NCI-H510A (cell line): ENCODE measurements at regions not wholly inside any gene's neighbourhood (a gene's known extent, or its start where the extent isn't known, plus 50 kb on each side); places are given as distances from the start of the nearest gene placed in this dataset.

Experiments used
- DNase-seq: peaks from one replicate; lab custom pipeline; 2025; lab: John Stamatoyannopoulos, UW

DNA sequence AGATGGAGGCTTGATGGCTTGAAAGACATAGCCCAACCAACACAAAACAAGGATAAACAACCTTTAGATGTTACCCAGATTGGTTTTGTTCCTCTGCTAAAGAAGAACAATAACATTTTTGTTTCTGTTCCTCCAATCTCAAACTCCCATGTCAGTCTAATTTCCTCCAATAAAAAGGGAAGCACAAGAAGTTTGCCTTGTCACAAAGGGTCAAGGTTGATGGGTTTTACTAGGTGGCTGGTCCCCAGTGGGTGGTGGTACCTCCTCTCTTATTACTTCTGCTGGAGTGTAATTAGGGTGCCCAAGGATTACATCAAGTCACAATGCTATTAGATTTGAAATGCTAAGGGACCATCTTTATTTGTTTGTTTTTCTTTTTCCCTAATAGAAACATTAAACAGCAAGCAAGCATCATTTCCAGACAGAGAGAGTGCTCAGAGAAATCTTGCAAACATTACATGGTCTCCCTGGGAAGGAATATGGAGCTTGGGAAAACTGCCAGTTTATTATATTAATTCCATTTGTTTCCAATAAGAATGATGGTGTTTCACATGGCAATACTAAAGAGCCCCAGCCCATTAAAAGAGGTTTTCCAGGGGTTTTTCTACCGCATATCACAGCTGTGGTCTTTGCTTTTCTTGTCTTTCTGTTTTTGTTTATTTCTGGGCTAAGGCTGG lies 78.3 kb upstream of the AOAH start:
- DNase-seq, result no peak

DNA sequence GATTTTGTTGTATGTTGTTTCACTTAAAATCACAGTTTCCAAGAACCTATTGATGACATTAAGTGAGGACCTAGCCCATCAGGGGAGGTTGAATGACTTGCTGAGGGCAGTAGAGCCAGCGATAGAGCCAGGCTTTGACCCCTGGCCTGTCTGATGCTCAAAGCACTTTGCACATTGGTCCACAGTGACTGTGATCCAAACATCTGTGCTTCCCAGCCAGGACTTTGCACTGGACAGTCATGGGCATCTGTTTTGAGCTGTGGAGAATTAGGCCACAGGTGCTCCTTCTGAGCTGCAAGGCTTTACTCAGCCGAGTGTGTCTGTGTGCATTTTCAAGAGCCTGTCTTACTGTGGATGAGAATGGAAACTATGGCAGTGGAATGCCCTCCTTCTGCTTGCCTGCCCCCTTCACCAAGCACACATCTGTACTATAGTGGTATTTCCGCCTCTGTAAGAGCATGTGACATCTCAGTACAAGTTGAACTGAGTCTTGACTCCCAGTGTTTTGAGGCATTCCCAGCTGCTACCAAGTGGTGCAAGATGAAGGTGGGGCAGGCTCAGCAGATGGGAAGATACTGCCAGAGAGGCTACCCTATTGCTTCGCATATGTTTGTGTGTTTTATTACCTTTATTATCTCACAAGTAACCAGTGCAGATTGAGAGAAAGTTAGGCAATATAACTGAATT lies 72.7 kb upstream of the AOAH start:
- no peak for DNase-seq

DNA sequence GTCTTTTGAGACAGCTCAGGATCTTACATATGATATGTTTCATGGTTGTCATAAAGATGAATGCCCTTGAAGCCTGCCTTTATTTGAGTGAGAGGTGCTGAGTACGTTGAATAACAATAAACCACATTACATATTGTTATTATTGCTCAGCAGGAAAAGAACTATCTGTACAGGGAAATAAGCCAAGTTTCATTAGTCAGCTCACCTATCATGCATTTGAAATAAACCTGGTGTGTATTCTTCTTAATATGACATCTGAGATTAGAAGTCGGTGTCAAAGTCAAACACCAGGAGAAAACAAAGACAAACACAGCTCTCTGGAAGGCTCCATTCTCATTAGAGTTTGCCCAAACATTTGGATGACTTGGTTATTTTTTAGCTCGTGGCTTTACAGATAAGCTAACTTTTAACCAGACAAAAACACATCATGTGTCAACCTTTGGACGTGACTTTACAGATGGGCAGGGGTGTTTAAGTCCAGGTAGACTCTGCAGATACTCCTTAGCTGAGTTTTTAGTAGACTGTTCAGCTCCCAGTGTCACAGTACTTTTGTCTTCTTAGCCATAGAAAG lies 71.2 kb upstream of the AOAH start:
- no peak for DNase-seq

DNA sequence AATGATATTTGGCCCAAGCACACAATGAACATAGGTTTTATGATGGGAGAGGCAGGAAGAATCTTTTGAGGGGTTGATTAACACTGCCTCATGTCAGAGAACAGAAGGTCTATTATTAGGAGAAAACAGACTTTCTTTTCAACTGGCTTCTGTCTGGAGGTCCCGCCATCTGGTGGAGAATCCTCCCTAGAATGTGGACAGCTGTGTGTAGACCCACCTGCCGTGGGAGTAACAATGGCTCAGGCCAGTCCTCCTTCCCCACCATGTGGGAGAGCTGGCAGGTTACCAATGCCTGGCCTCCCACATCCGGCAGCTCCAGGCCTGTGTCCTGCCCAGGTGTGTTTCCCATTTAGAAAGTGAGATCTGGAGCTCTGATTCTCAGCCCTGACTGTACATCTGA lies 70.4 kb upstream of the AOAH start:
- no peak for DNase-seq

DNA sequence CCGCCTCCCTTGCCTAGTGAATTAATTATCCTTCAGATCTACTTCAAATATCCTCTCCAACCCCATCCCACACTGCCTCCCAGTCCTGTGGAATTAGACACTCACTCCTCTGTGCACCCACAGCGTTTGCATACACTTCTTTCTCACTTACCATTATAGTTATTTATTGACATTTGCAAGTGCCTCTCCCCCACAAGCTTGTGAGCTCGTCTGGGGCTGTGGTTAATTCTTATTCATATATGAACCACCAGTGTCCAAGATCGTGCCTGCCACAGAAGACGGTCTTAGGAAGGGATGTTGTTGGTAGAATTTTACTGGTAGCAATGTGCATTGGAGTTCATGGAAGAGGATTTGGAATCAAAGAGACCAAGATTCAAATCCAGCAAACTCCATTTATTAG lies 68.1 kb upstream of the AOAH start:
- DNase-seq, result no peak

DNA sequence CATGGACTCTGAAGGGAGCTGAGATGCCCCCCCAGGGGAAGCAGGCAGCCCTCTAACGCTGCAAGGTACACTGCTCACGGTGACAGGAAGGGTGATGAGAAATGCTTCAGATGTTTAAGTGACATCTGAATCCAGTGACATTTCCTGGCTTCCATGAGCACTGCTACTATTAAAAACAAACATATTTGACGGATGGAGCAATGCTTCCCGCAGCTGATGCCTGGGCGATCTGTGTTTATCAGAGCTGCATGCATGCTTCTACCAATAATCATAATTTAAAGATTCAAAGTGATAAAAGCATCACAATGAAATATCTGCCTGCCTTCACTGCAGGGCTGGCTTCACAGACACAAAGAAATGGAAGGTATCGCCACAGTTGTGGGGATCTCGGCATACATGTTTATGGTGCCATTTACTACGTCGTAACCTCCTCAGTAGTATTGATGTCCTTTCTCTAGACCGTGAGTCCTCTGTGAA lies 66.1 kb upstream of the AOAH start:
- DNase-seq, result no peak

DNA sequence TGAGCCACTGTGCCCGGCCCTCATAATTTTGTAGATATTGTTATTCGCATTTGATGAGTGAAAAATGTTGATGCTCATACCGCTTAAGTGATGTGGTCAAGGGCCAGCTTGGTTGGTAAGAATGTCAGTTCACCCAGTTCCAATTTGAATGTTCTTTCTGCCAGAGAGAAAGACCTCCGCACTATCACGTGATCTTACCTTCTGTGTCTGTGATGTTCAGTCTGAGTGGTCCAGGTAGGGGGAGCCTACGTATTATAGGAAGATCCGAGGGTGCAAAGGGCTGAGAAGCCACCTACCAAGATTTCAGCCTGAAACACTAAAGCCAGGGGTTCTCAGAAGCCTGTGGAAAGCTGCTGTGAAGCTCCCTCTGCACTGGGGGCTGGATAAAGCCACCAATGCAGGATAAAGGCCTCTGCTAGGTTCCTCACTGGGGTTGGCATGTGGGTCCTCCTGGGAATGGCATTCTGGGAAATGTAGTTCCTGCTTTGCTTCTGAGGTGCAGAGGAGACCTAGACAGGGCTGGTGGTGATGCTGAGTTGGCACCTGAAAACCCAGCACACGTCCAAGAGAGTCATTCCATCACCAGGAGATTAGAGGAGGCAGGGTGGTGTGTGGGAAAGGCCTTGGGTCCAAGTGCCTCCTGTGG lies 64.7 kb upstream of the AOAH start:
- no peak for DNase-seq

DNA sequence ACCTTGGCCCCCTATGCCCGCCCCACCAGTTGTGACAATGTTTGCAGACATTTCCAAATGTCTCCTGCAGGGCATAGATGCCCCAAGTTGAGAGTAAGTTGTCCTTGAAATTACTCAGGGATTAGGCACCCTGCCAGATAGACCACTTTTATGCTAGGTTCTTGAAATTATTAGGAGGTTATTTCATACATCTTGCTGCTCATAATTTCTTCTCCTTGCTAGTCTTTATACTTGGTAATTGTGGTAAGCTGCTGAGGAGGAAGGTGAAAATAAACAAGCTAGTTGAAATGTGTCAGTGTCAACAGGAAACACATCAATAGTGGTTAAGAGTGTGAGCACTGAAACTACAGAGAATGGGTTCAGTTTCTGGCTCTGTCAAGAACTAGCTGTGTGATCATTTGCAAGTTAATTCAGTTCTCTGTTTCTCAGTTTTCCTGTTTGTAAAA lies 63.7 kb upstream of the AOAH start:
- DNase-seq, result no peak

DNA sequence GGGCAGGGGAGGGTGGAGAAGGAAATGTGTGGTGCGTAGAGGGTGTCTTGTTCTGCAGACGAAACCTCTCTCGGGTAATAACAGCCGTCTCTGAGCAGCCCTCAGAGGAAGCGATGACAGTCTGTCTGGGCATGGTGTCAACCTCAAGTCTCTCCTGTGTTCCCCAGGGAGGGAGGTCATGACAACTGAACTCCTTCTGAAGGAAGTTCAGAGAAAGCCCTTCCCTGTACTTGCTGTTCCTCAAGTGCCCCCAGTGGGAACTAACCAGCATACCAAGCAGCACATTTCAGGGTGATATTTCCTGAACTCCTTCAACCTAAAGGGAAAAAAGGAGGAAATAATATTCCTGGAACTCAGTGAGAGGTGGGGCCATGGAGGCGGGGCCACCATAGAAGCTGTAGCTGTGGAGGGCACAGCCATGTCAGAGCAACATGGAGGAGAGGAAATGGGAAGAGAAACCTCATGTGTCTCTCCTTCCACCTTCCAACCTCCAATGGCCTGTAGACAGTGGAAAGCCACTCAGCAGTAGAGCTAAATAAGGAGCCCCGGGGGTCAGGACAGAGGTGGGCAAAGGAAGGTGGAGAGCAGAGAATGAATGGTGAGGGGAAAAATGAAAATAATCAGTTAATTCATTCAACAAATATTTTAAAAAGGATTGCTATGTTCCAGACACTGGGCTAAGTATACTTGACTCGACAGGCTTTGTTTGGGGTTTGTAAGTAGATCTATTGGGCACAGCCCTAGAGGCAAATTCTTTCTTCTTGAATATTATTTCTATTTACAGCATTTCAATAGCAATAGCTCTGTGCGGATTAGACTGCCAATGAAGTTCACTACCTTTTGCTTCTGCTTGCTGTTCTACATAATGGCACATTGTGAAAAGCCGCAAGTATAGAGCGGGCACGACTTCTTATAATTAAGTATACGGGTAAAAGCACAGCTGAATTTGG lies 61.0 kb upstream of the AOAH start:
- no peak for DNase-seq

DNA sequence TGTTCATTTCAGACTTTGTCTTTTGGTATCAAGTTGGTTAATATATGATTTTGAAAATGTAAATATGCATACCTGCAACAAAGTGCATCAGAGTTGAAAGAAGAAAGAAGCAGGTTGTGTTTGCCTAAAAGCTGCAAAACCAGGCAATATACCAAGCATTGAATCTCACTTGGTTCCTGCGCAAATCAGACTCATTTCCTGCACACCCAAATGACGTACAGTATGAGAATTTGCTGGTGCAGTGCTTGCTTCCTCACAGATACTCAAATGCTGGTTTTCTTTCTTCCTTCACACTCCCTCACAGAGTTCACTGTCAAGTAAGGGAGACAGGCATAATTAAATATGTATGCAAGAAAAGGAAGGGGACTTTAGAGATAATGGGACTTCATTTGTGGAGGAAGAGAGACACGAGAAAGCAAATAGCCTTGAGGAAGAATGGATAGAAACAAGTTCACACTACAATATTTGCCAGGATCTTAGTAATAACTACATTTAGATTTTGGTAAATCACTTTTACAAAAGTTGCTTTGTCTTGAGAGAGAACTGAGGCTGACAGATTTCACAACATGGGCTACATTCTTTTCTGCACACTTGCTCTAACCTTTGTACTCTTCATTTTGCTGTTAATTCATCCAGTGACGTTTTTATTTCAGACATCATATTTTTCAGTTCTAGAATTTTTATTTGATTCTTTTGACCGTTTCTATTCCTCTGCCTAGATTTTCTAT lies 56.9 kb upstream of the AOAH start:
- DNase-seq, result no peak

DNA sequence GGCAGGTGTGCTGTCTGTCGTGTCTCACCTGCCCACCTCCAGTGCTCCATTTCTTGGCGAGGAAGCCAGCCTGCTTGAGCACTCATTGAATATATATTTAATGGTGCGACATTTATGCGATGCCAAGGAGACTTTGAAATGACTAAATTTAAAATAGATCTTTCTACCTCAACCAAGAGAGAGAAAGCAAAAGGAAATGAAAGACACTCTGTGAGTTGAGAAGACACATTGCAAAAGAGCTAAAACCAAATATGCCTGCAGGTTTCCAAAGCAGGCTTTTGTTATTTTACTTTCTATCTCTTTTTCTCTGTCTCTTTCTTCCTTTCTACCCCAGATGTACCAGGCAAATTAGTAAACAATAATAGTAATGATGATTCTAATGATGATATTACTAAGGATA lies 53.6 kb upstream of the AOAH start:
- DNase-seq, result no peak

DNA sequence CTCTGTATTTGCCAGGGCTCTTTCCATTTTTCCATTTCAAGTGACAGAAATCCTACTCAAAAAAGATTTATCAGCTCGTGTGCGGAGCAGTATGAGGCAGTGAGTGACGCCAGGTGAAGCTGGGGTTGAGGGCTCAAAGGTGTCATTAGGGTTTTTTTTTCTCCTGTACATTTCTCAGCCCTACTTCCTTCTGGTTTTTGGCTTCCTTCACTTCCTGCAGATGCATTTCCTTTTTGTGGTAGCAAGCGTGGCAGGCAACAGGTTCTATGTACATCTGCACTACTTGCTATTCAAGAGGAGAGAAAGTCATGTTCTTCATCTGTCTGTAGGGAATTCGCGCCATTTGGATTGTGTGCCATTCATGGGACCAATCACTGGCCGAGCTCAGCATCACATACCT lies 52.8 kb upstream of the AOAH start:
- DNase-seq, result no peak

DNA sequence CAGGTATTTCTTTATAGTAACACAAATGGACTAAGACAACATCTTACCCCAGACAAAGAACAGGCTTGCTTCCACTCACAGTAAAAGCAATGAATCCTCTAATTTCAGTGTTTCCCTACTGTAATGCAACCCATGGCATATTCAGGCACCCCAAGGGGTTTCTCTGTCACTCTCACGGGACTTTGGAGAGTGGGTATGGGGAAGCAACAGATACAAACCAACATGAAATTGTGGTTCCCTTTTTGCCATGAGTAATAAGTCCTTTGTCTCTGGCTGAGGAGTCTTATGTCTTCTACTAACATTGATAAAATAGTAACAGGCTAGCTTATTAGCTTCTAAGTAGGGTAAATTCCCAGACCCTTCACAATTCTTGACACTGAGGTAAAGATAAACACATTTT lies 51.4 kb upstream of the AOAH start:
- no peak for DNase-seq

DNA sequence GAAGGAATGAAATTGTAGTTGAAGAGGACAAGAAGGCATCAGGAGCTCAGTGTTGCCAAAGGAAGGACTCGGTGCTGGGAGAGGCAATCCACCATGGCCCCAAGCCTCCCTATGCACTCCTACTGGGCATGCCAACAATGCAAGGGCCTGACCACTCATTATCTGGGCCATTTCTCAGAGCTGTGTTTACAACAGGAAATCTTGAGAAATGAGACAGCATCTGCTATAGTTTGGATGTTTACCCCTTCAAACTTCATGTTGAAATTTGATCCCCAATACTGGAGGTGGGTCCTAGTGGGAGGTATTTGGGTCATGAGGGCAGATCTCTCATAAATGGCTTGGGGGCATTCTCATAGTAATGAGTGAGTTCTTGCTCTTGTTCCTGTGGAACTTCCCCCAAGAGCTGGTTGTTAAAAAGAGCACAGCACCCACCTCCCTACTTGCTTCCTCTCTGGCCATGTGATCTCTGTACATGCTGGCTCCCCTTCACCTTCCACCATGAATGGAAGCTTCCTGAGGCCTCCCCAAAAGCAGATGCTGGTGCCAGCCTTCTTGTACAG lies 50.8 kb upstream of the AOAH start:
- DNase-seq, result peak; percentile 7
